Keratinocyte (primary cell): ENCODE measurements at regions not wholly inside any gene's neighbourhood (a gene's known extent, or its start where the extent isn't known, plus 50 kb on each side); places are given as distances from the start of the nearest gene placed in this dataset.

Experiments
- EZH2 ChIP-seq: IDR thresholded peaks from one replicate; pipeline ENCODE4 v1.6.1; 2012; ENCODE audit warnings: inconsistent platforms, mild to moderate bottlenecking, low read length, moderate library complexity
- TF ChIP-seq, protein P1 (sequence below), 3 experiments: IDR thresholded peaks in 1 of 3; conservative IDR thresholded peaks in 1 of 3; optimal IDR thresholded peaks in 1 of 3; 2 replicates in 2 of 3; 3 replicates in 1 of 3; pipeline versions ENCODE3 to v1.5.1; 2011; ENCODE audit warnings: low read length in 3 of 3, mild to moderate bottlenecking in 3 of 3, moderate library complexity in 2 of 3, control low read depth in 1 of 3, inconsistent platforms in 1 of 3; ENCODE audit not compliant: insufficient read depth in 2 of 3; ENCODE audit errors: extremely low read depth in 1 of 3

DNA sequence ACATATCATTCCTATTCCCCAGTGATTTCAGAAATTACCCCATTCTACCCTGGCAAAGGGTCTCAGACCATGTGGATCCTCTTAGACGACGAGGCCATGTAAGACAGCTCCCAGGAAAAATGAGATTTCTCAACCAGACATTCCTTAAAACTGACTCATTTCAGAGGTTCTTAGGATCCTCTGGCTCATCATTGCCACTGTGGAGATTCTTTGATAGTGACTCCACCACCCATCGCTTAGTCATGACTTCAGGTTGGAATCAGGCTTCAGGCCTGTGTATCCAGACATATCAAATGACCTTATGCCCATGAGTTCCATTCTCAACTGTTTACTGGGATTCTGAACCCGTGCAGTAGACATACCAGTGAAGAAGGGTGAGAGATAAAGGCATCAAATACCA is 245.6 kb upstream of the TCF4 start:
- TF ChIP-seq, protein P1, sequence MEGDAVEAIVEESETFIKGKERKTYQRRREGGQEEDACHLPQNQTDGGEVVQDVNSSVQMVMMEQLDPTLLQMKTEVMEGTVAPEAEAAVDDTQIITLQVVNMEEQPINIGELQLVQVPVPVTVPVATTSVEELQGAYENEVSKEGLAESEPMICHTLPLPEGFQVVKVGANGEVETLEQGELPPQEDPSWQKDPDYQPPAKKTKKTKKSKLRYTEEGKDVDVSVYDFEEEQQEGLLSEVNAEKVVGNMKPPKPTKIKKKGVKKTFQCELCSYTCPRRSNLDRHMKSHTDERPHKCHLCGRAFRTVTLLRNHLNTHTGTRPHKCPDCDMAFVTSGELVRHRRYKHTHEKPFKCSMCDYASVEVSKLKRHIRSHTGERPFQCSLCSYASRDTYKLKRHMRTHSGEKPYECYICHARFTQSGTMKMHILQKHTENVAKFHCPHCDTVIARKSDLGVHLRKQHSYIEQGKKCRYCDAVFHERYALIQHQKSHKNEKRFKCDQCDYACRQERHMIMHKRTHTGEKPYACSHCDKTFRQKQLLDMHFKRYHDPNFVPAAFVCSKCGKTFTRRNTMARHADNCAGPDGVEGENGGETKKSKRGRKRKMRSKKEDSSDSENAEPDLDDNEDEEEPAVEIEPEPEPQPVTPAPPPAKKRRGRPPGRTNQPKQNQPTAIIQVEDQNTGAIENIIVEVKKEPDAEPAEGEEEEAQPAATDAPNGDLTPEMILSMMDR (optimal IDR thresholded peaks at IDR 0.05 in 1 of 3, IDR thresholded peaks at IDR 0.05 in 1 of 3, conservative IDR thresholded peaks at IDR 0.05 in 1 of 3; ENCODE audit: extremely low read depth in 1 of 3, insufficient read depth in 2 of 3, low read length in 3 of 3), result no peak
- TF ChIP-seq EZH2, result no peak
